HG02852 (cell line): ENCODE measurements at regions not wholly inside any gene's neighbourhood (a gene's known extent, or its start where the extent isn't known, plus 50 kb on each side); places are given as distances from the start of the nearest gene placed in this dataset.

Experiments
- ATAC-seq: cut with Tn5 transposase; IDR thresholded peaks from one replicate; pipeline ENCODE4 v1.9.1; 2021; ENCODE audit warnings: mild to moderate bottlenecking, moderate library complexity; ENCODE audit not compliant: unreplicated experiment

GRCh38 chr13:26989957-26990713, 181.5 kb downstream of the USP12 start:
- ATAC-seq: no peak

- ATAC-seq: no peak
Observed at GRCh38 chr13:26989261-26989956, 182.2 kb downstream of the USP12 start.

- ATAC-seq: no peak
Observed at GRCh38 chr13:26988059-26988769, 183.4 kb downstream of the USP12 start.

- ATAC-seq: no peak
Observed at GRCh38 chr13:26987486-26988013, 184.1 kb downstream of the USP12 start.

DNA sequence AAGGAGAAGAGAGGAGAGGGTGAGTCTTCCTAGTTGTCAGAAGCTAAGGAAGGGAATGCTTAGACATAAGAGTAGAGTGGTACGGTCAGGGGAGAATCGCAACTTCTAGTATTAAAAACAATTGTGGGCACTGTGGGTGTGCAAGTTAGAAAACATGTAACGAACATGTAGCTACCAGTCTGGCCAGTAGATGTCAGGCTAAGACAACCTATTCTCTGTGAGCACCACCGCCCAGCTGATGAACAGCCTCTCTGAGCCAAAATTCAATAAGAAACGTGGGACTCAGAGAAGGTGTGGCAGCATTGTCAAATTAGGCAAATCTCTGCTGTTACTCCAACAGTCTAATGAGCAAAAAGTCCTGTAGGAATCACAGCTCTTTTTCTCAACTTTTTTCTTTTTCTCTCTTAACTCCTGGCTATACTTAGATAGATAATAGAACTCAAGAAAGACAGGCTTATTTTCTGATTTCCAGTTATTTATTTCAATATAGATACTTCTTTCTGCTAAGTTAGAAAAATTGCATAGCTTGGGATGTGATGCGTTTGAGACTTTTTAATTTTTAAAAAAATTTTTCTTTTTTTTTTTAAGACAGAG, 186.2 kb downstream of the USP12 start:
- peak; percentile 78 for ATAC-seq

DNA sequence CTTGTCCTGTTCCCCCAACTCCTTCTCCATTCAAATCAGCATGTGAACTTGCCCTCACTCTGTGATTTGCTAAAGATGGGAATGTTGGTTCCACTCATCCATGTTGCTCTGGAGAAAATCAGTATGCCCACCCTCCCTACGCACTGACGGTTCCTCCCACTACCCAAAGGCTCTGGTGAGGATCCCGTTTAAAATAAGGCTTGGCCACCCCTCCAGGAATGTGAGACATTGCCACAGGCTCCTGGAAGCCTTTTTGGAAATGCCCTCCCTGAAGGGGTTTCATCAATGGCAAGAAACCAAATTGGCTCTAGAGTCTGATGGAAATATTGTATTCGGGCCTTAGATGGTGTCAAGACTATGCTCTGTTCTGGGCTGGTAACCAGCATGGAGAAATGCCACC, 187.3 kb downstream of the USP12 start:
- no peak for ATAC-seq

GRCh38 chr13:26983543-26984320, 187.9 kb downstream of the USP12 start:
- ATAC-seq: no peak

DNA sequence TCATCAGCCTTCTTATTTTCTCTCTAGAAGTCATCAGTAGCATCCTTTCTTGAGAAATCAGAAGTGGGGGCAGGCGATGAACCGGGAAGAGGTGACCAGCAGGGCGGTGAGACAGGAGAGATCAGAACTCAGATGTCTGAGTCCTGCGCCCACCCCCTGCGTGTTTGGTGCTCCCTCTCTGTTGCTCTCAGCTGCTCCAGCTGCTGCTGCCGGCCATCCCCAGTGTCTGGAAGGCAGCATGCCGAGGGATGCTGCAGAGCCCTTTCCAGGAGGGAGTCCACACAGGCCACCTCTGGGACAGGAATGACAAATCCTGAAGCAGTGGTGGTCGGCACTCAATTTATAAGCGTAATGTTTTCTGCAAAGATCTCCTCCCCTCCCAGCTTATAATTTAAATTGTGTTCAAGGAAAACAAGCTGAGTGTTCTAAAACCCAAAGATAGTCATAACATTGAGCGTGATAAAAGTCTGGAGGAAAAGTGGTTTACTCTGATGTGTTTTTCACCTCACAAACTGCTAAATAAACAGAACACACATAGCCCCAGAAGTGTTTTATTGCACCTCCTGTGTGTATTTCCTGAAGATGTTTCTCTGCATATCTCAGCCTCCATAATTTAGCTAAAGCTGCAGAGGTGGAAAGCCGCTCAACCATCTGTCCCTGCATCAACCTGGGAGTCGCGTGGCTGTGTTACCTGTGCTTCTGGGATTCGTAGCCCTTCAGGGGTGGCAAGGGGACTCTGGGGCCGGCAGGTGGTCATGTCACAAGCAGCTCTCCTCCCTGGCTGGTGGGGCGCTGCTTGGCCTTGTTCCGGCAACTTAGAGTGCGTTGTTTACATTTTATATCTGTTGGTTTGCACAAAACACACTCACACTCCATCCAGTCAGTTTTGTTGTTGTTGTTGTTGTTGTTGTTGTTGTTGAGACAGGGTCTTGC, 191.2 kb downstream of the USP12 start:
- no peak for ATAC-seq

- ATAC-seq: no peak
Observed at GRCh38 chr13:26979334-26979733, 192.3 kb downstream of the USP12 start.

- no peak for ATAC-seq
Observed at GRCh38 chr13:26978081-26978860, 193.3 kb downstream of the USP12 start.

- no peak for ATAC-seq
Observed at GRCh38 chr13:26977541-26977940, 194.1 kb downstream of the USP12 start.

GRCh38 chr13:26976313-26976712, 195.3 kb downstream of the USP12 start:
- ATAC-seq: no peak

DNA sequence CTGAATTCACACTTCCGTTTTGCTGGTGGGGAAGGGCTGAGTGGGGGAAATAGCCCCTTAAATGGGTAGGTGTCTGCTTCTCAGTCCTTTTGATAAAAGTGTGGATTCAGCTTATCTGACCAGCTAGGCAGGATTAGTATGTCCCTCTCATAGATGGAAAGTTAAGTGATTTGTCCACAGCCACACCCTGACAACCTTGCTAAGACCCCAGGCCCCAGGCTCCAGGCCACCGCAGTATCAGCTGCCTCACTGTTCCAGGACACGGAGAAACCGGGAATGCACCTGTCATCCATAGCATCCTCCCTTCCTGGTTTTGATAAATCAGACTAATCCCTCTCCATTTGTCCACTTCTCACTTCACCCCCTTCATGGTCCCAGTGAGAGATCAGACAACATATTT, 197.7 kb downstream of the USP12 start:
- ATAC-seq: no peak

- no peak for ATAC-seq
Observed at GRCh38 chr13:26973295-26973694, 198.3 kb downstream of the USP12 start.

- ATAC-seq: no peak
Observed at GRCh38 chr13:26971990-26972887, 199.4 kb downstream of the USP12 start.

GRCh38 chr13:26968431-26969341, 202.9 kb downstream of the USP12 start:
- ATAC-seq: no peak
